SW 1271 (cell line): ENCODE measurements at regions not wholly inside any gene's neighbourhood (a gene's known extent, or its start where the extent isn't known, plus 50 kb on each side); places are given as distances from the start of the nearest gene placed in this dataset.
"Not testable (repeated sequence)": the region's sequence is repeated elsewhere in the genome, so short reads cannot be mapped to it uniquely, and the experiment has no call there.

ENCODE experiments used
- DNase-seq, 2 experiments: peaks; one replicate each; lab custom pipeline; 2025; lab: John Stamatoyannopoulos, UW

DNA sequence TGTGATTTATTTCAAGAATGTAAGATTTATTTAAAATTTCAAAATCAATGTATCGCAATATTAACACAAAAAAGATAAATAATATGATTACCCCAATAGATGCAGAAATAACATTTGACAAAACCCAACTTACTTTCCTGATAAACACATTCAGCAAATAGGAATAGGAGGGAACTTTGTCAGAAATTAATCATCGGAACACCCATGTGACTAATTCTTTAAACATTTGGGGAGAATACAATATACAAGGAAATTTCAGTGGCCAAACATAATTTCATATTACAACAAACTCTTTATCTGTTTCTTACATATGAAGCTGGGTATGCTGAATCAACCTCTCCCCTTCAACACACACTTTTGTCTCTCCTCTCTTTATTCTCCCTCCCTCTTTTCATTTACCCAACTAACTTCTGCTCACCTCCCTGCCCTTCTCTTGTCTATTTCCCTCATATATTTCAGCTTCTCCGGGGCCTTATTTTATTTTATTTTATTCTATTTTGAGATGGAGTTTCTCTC is 309.6 kb upstream of the CNTNAP5 start:
- no peak for DNase-seq

DNA sequence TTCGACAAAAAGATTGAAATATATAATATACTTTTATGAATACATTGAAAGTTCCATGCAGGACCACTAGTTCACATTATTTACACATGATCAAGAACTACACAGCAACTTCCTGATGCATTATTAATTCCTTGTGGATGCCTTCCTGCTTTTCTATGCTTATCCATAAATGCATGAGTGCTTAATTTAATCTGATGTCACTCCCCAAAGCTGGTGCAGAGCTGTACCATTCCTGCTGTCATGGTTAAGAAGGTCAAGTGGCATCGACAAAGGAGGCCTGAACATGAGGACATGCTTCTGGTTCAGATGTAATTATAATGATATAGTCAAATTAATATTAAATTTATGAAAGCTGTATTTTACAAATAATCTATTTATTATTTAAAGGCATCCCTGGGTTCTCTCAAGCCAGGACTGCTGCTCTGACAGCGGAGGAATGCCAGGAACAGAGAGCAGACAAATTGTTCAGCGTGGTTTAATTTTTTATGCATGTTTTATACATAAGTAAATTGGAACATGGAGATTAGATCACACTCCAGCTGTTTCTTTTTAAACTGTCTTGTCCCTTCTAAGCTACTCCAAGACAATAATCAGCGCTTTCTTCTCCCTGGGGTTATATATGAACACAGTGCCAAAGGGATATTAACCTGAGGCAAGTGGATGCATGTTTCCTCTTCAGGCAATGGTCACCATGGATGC is 307.3 kb upstream of the CNTNAP5 start:
- DNase-seq, result no peak

DNA sequence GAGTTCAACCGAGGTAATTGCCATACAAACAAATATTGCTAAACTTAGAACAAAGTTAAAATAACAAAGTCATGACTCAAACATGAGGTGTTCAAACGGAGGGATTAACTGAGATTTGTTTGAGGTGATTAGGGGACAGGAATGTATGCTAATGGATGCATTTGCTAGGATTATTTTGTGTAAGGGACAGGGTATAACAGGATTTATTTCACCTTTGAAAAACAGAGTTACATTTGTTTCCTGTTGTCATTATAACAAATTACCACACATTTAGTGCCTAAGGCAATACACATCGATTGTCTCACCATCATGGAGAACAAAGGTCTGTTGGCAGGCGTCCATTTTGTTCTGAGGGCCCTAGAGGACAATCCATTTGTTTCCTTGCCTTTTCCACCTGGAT is 304.3 kb upstream of the CNTNAP5 start:
- DNase-seq, result no peak

DNA sequence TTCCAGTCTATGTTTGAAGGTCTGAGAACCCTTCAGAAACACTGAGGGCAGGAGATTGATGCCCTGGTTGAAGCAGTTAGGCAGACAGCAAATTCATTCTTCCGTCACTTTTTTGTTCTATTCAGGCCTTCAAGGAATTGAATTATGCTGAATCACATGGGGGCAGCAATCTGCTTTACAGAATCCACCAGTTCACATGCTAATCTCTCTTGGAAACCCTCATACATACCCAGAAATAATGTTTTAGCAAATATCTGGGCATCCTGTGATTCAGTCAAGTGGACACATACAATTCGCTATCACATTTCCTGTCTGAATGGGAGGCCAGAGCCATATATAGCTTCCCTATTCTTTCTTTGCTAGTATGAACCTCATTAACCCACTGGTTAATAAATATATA is 301.4 kb upstream of the CNTNAP5 start:
- no peak for DNase-seq

DNA sequence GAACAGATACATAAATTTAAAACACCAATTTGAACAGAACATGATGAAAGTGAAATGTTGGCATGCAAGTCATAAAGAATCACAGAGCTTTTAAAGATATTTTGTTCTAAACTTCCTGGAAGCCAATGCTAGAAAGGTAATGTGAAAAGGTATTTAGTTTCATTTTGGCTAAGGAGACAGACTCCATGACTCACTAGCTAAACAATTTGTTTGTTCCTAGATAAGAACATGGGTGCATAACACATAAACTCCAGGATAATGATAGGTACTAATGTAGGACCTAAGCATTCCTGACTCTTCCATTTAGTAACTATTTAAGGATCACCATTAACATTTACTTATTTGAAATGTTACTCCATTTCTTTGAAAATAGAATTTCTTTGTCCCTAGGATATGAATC is 292.5 kb upstream of the CNTNAP5 start:
- no peak for DNase-seq

DNA sequence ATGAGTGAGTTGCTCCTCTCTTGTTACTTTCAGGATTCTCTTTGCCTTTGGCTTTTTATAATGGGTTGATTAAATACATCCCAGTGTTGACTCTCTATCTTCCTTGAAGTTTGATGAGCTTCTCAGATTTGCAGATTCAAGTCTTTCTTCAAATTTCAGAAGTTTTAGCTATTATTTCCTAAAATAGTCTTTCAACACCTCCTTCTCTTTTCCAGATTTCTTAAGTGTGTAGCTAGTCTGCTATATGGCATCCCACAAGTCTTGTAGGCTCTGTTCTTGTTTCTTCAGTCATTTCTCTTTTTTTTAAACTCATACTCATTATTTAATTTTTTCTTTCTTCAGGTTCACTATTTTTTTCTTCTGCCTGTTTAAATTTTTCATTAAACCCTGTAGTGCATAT is 287.7 kb upstream of the CNTNAP5 start:
- no peak for DNase-seq

DNA sequence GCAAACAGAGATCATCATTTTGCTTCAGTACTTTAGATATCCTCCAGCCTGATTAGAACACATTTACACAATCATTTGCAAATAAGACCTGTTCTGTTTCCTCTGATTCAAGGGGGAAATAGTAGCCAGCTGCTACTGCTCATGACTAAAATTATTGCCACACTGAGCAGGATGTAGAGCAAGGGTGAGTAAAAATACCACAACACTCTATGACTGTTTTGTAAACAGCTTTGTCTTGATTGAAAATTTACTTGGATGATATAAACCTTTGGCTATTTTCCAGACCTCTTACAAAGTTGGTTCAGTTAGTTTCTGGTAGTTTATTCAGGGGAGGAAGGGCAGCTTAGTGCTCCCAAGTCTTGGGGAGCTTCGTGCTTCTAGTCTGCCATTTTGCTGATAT is 286.4 kb upstream of the CNTNAP5 start:
- DNase-seq, result no peak

DNA sequence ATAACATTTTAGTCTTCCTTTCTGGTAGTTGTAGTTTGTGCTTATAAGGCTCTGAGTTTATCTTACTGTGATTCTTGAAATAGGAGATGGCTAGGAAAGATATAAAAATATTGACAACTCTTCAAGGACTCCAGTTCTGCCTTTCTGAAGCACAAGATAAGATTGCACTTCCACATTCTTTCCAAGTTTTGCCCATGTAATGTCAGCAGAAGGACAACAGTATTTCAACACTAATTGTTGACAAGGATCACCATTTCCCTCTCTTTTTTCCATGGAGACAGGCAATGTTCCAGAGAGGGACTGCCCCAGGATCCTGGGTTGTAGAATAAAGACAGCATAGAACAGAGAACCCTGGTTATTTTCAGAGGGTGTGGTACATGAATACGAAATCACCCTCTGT is 279.1 kb upstream of the CNTNAP5 start:
- no peak for DNase-seq

DNA sequence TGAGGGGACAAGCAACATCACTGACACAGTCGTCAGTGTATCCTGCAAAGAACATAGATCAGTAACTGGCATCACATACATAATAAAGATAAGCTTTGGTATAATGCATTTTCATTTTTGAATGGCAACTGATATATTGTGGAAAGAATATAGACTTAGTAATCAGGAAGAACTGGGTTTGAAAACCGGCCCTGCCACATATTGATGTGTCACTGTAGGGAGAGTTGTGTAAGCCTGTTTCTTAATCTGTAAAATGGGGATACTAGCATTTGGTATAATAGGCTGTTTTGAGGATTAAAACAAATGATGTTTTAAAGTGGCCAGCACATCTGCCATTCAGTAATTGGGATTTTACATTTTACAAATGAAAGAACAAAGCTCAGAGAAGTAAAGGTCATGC is 277.8 kb upstream of the CNTNAP5 start:
- DNase-seq, result no peak

DNA sequence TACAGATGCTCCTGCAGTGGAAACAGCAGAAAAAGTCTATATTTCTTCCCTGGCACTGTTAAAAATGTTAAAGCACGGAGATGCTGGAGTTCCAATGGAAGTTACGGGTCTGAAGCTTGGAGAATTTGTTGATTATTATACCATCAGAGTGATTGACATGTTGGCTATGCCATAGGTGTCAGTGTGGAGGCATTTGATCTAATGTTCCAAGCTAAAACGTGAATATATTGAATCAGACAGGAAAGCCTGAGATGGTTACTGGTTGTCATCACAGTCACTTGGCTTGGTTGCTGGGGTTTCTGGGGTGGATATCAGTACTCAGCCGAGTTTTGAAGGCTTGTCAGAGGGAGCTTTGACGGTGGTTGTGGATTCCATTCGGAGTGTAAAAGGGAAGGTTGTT is 262.9 kb upstream of the CNTNAP5 start:
- DNase-seq, result no peak

DNA sequence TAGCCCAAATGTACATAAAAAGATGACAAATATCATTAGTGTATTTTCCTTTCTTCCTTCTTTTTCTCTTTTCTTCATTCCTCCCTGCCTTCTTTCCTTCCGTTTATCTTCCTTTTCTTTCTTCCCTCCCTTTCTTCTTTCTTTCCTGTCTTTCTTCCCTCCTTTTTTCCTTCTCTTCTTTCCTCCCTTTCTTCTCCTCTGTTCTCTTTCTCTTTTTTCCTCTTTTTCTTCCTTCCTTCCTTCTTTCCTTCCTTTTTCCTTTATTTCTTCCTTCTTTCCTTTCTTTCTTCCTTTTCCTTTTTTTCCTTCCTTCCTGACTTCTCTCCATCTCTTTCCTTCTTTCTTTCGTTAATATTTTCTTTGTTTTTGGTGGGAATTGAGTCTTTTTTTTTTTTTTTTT is 256.9 kb upstream of the CNTNAP5 start:
- DNase-seq, result no peak

DNA sequence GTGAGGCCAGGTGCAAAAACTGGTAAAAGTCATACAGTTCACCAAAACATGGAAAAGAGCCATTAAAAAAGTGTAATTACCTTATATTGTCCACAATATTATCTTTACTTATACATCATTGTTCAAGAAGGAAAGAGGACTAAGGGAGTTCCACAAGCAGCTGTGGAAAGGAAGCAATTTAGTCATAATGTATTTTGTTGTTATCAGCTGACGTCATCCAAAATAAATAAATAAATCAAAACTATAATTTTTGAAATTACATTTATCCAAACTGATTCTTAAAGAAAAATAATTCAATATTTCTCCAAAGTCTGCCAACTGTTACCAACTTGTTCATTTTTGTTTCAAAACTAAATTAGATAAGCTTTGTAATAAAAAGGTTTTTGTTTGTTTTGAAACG is 256.1 kb upstream of the CNTNAP5 start:
- DNase-seq, result no peak

DNA sequence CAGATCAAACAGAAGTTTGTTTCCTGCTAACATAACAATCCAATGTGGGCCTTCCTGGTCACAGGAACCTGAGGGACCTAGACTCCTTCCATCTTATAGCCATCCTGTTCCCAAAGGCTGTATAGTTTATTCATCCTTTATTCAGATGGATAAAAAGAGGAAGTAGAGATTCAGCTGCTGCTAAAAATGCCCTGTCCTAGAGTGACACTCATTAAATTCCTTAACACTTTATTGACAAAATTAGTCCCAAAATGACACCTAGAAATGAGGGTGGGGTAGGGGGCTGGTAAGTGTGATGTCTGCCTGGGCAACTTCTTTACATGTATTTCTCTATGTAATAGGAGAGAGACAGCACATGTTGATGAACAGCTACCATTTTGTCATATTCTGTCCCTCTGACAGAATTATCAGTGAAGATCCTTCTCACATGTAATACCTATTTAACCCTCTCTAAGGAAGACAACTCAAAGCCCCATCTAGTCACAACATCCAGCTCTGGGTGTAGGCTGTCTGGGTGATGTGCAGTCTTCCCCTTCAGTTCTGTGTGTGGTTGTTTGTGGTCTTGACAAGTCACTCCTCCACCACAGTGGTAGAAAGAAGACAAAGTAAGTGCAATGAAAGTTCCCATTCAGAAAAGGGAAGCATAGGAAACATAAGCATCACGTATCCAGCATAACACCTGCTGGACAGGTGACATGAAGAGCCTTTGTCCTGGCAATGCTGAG is 253.9 kb upstream of the CNTNAP5 start:
- no peak for DNase-seq

DNA sequence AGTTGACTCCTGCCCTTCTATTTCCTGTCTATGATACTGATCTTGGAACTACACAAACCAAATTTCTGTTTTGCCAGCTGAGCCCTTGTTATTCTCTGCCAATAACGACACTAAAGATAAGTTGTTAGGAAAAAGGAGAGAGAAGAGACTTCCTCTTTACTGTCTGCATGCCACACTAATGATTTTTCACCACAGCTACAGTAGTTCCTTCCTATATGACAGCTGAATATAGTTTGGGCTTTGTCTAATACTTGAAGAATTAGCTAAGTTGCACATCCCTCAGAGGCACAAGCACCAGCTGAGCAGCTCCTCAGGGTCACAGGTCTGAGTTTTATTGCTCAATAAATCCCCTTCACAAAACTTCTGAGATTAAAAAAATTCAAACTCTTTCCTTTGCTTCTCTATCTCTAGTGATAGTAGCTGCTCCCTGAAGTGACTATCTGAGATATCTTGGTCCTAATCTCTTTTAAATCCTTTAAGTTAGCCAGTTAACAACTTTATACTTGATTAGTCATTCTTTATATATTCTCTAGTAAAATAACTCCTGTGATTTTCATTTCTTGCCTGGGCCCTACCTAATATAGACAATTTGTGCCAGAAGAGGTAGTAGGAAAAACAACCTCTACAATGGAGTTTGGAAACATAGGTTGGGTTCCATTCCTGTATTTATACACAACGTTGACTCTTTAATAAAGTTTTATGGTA is 253.0 kb upstream of the CNTNAP5 start:
- no peak for DNase-seq

DNA sequence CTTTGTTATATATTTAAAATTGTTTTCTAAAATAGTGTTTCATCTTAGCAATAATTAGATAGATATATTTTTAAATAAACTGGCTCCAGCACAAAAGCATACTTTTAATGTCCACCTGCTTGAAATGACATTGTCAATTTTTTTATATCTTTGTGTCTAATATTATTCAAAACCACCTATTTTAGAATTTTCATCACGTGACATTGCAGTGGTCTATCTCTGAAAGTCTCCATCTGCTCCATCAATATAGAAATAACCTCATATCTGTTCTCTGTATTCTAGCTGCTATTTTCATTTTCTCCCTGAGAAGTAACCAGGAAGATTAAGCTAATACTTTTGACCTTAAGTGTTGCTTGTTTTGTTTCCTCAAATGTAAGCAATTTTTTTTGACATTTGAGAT is 248.0 kb upstream of the CNTNAP5 start:
- no peak for DNase-seq

DNA sequence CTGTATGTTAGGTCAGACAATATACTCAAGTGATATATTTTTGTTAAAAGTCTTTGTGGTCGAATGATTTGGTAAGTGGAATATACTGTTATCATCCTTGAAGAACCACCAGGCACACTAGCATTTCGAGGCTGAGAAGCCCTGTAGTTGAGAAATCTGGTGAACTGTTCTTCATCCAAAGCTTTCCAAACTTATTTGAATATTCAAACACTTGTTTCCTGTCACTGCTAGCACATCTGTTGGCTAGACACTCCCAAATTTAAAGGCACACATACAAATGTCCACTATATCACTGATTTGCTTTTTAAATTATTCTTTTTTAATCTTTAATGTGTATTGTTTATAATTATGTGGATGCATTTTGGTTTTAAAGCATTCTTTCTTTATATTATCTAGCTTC is 241.9 kb upstream of the CNTNAP5 start:
- no peak for DNase-seq

DNA sequence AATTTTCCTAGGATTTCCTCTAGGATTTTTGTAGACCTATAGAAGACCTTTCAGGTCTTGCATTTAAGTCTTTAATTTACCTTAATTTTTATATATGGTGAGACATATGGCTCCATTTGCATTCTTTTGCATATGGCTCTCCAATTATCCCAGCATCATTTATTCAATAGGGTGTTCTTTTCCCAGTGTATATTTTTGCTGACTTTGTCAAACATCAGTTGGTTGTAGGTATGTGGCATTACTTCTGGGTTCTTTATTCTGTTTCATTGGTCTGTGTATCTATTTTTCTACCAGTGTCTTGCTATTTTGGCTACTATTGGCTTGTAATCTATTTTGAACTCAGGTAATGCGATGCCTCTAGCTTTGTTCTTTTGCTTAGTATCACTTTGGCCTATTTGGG is 239.8 kb upstream of the CNTNAP5 start:
- DNase-seq, result no peak

DNA sequence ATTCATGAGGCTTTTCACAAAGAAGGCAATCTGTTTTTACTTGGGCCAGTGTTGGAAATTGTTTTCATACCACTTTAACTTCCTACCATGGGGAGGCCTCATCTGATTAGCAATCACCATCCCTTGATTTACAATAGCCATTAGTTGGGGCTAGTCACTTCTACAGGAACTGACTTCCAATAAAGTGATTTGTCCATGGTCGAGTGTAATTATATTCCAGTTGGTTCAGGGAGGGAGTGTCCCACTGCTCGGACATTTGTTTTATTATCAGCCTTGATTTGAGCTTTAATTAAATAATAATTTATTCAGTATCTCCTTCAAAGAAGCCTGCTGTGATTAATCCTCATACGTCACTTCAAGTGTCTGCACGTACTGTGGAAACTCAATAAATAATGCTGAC is 233.9 kb upstream of the CNTNAP5 start:
- DNase-seq, result no peak

DNA sequence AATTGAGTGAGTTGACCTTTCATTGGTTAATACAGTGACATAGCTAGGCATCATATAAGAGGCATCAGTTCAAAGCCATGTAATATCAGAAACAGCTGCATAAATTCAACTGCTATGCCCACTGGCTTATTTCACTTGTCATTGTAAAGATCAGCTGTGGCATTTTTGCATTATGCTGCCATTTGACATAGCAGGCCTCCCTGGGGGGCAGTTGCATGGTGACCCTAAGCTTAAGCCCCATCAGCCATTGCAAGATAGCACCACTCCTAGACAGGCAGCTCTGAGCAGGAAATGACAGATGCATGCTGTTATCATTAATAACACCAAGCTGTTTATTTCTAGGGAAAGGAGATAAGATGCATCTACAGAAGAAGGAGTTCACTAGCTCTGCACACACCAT is 233.4 kb upstream of the CNTNAP5 start:
- no peak for DNase-seq

DNA sequence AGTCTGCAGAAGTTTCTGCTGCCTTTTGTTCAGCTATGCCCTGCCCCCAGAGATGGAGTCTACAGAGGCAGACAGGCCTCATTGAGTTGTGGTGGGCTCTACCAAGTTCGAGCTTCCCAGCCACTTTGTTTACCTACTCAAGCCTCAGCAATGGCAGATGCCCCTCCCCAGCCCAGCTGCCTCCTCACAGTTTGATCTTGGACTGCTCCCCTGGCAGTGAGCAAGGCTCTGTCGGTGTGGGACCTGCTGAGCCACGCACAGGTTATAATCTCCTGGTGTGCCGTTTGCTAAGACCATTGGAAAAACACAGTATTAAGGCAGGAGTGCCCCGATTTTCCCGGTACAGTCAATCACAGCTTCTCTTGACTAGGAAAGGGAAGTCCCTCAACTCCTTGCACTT is 221.0 kb upstream of the CNTNAP5 start:
- DNase-seq, result not testable (repeated sequence)

DNA sequence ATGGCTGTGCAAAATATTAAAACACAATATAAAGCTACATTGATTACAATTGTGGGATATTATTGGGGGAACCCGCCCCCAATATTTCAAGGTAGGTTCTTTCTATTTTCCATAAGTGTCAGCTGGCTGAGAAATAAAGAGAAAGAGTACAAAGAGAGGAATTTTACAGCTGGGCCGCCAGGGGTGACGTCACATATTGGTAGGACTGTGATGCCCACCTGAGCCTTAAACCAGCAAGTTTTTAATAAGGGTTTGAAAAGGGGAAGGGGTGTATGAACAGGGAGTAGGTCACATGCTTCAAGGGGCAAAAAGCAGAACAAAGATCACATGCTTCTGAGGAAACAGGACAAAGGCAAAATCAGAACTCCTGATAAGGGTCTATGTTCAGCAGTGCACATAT is 219.3 kb upstream of the CNTNAP5 start:
- not testable (repeated sequence) for DNase-seq

DNA sequence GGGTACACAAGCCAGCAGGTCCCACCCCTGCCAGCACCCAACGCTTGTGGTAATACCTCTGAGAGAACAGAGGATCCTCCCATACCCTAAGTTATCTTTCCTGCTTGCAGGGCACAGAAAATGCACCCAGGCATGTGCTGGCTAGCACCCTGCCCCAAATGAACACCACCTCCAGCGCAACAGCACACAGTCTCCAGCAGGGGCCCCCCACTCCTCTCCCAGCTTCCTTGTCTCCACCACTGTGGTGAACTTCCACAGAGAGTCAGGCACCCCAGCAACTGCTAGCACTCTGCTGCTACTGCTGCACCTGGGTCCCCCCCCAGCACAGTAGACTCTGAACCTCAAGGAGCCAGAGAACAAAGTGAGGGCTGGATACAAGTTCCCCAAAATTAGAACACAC is 216.8 kb upstream of the CNTNAP5 start:
- no peak for DNase-seq

DNA sequence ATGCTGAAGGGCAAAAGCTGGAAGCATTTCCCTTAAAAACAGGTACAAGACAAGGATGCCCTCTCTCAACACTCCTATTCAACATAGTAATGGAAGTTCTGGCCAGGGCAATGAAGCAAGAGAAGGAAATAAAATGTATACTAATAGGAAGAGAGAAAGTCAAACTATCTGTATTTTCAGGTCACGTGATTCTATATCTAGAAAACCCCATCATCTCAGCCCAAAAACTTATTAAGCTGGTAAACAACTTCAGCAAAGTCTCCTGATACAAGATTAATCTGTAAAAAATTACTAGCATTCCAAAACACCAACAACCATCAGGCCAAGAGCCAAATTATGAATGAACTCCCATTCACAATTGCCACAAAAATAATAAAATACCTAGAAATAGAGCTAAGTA is 213.2 kb upstream of the CNTNAP5 start:
- no peak for DNase-seq
